Caki2 (cell line): ENCODE measurements at regions not wholly inside any gene's neighbourhood (a gene's known extent, or its start where the extent isn't known, plus 50 kb on each side); places are given as distances from the start of the nearest gene placed in this dataset.

Source experiments
- DNase-seq: peaks from one replicate; pipeline ENCODE4 v3.0.0-alpha.2; 2015; ENCODE audit warnings: low read depth
- in situ Hi-C: cut with HindIII; loops from 2 replicates; pipeline ENCODE4 v1.10.0; 2016; ENCODE audit warnings: low sequenced_read_pairs, low pct_unique_long_range_greater_than_20kb, mixed read lengths

GRCh38 chr22:46061501-46062231 lies 84.7 kb upstream of the WNT7B start:
- no peak for DNase-seq
- in situ Hi-C loops, result no loop called here

GRCh38 chr22:46062232-46062615 lies 85.3 kb upstream of the WNT7B start:
- in situ Hi-C loops, result no loop called here
- DNase-seq, result no peak

GRCh38 chr22:46062971-46063631 lies 86.1 kb upstream of the WNT7B start:
- in situ Hi-C loops, result no loop called here
- no peak for DNase-seq

- in situ Hi-C loops, result no loop called here
- DNase-seq, result no peak
These were observed 86.5 kb upstream of the PPARA start for GRCh38 chr22:46063846-46064227.

- DNase-seq, result no peak
These were observed 85.9 kb upstream of the PPARA start for GRCh38 chr22:46064228-46064965.

GRCh38 chr22:46064966-46065666 lies 85.2 kb upstream of the PPARA start:
- no peak for DNase-seq
- in situ Hi-C loops, result no loop called here

More at GRCh38 chr22:46064228-46064965, 85.9 kb upstream of the PPARA start:
- in situ Hi-C loops, result no loop called here

- peak; percentile 26 for DNase-seq
- in situ Hi-C loops, result no loop called here
These were observed 84.5 kb upstream of the PPARA start for GRCh38 chr22:46065691-46066454.

GRCh38 chr22:46066691-46067090 lies 83.6 kb upstream of the PPARA start:
- in situ Hi-C loops, result no loop called here
- peak; percentile 55 for DNase-seq

- in situ Hi-C loops, result no loop called here
- peak; percentile 56 for DNase-seq
These were observed 82.9 kb upstream of the PPARA start for GRCh38 chr22:46067159-46068111.

- in situ Hi-C loops, result no loop called here
- DNase-seq, result no peak
These were observed 82.1 kb upstream of the PPARA start for GRCh38 chr22:46068181-46068592.

- in situ Hi-C loops, result no loop called here
- DNase-seq, result peak; percentile 74
These were observed 81.5 kb upstream of the PPARA start for GRCh38 chr22:46068593-46069491.

- DNase-seq, result peak; percentile 94
- in situ Hi-C loops, result no loop called here
These were observed 80.7 kb upstream of the PPARA start for GRCh38 chr22:46069521-46070214.

GRCh38 chr22:46070215-46070802 lies 80.0 kb upstream of the PPARA start:
- in situ Hi-C loops, result no loop called here
- DNase-seq, result no peak

- in situ Hi-C loops, result no loop called here
- peak; percentile 72 for DNase-seq
These were observed 79.4 kb upstream of the PPARA start for GRCh38 chr22:46070803-46071450.
